OCI-LY3 (cell line): ENCODE measurements at regions not wholly inside any gene's neighbourhood (a gene's known extent, or its start where the extent isn't known, plus 50 kb on each side); places are given as distances from the start of the nearest gene placed in this dataset.

Source experiments
- H2AFZ ChIP-seq: fragments of 200-600, 300-600 bp; shearing (Covaris generic); 2 replicates; pipeline ENCODE4 v1.6.0; 2014; ENCODE audit warnings: antibody characterized with exemption, low read depth, low read length
- H3K27ac ChIP-seq: fragments of 200-600, 300-600 bp; sonication (generic); 2 replicates; pipeline ENCODE4 v1.5.1; 2014; ENCODE audit warnings: mild to moderate bottlenecking, low read length, moderate library complexity, mixed read lengths
- H3K27me3 ChIP-seq: fragments of 200-600, 300-600 bp; sonication (generic); 2 replicates; pipeline ENCODE4 v1.6.1; 2014; ENCODE audit warnings: low read depth, low read length, mixed read lengths
- H3K36me3 ChIP-seq: fragments of 200-600, 300-600 bp; sonication (generic); replicated peaks from 2 replicates; pipeline ENCODE3; 2014; ENCODE audit warnings: low read depth, low read length, mixed read lengths
- H3K4me1 ChIP-seq: fragments of 300-600, 200-600 bp; sonication (generic); 2 replicates; pipeline ENCODE4 v1.6.1; 2014; ENCODE audit warnings: low read length, mixed read lengths
- H3K4me2 ChIP-seq: fragments of 200-600, 300-600 bp; sonication (generic); 2 replicates; pipeline ENCODE4 v1.6.1; 2014; ENCODE audit warnings: low read length, mixed read lengths
- H3K4me3 ChIP-seq: fragments of 300-600, 200-600 bp; sonication (generic); 2 replicates; pipeline ENCODE4 v1.5.1; 2014; ENCODE audit warnings: antibody characterized with exemption, mild to moderate bottlenecking, low read length, moderate library complexity
- H3K79me2 ChIP-seq: fragments of 300-600, 200-600 bp; shearing (Covaris generic); 2 replicates; pipeline ENCODE4 v1.6.1; 2014; ENCODE audit warnings: mild to moderate bottlenecking, low read length, mixed read lengths
- H3K9ac ChIP-seq: fragments of 300-600, 200-600 bp; shearing (Covaris generic); 2 replicates; pipeline ENCODE4 v1.6.0; 2014; ENCODE audit warnings: mild to moderate bottlenecking, low read length, moderate library complexity
- H3K9me3 ChIP-seq: fragments of 200-600, 300-600 bp; shearing (Covaris generic); 2 replicates; pipeline ENCODE4 v1.6.1; 2014; ENCODE audit warnings: low read length, mixed read lengths; ENCODE audit not compliant: insufficient read depth
- H4K20me1 ChIP-seq: fragments of 200-600, 300-600 bp; sonication (generic); 2 replicates; pipeline ENCODE4 v1.6.1; 2016; ENCODE audit warnings: low read length, mixed read lengths; ENCODE audit not compliant: insufficient read depth
- EZH2phosphoT487 ChIP-seq: fragments of 200-600 bp; shearing (Covaris generic); IDR thresholded peaks from 2 replicates; pipeline ENCODE4 v1.6.1; 2018; ENCODE audit warnings: antibody characterized with exemption, mixed run types, low read depth
- TF ChIP-seq, protein P1 (sequence below): fragments of 200-600, 300-600 bp; sonication (generic); IDR thresholded peaks from 2 replicates; pipeline ENCODE4 v1.5.1; 2014; ENCODE audit warnings: antibody characterized with exemption, low read length, low read depth

GRCh38 chr13:58324161-58324560 is 692.6 kb downstream of the PCDH17 start:
- no peak overlapping the region for H3K4me2 ChIP-seq
- no peak overlapping the region for H2AFZ ChIP-seq
- no peaks in the 10 kb centered on the region for H3K36me3 ChIP-seq
- no peaks in the 10 kb centered on the region for H3K27me3 ChIP-seq
- TF ChIP-seq EZH2phosphoT487, result no peak
- TF ChIP-seq, protein P1, sequence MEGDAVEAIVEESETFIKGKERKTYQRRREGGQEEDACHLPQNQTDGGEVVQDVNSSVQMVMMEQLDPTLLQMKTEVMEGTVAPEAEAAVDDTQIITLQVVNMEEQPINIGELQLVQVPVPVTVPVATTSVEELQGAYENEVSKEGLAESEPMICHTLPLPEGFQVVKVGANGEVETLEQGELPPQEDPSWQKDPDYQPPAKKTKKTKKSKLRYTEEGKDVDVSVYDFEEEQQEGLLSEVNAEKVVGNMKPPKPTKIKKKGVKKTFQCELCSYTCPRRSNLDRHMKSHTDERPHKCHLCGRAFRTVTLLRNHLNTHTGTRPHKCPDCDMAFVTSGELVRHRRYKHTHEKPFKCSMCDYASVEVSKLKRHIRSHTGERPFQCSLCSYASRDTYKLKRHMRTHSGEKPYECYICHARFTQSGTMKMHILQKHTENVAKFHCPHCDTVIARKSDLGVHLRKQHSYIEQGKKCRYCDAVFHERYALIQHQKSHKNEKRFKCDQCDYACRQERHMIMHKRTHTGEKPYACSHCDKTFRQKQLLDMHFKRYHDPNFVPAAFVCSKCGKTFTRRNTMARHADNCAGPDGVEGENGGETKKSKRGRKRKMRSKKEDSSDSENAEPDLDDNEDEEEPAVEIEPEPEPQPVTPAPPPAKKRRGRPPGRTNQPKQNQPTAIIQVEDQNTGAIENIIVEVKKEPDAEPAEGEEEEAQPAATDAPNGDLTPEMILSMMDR, result peak; percentile 13; the same call in 1 of the 2 replicates
- H4K20me1 ChIP-seq, result no peaks in the 10 kb centered on the region
- H3K4me1 ChIP-seq, result no peaks in the 10 kb centered on the region
- H3K27ac ChIP-seq, result no peak overlapping the region
- H3K9ac ChIP-seq, result no peak overlapping the region
- no peaks in the 10 kb centered on the region for H3K79me2 ChIP-seq
- H3K9me3 ChIP-seq, result no peaks in the 10 kb centered on the region
- no peak overlapping the region for H3K4me3 ChIP-seq

GRCh38 chr13:58329746-58330145 is 698.2 kb downstream of the PCDH17 start:
- H3K27me3 ChIP-seq, result no peaks in the 10 kb centered on the region
- H3K9ac ChIP-seq, result no peak overlapping the region
- TF ChIP-seq, protein P1, result no peak
- no peaks in the 10 kb centered on the region for H3K9me3 ChIP-seq
- H3K4me2 ChIP-seq, result no peak overlapping the region
- H3K4me1 ChIP-seq, result peaks cover 10% of the 10 kb centered on the region
- H3K79me2 ChIP-seq, result no peaks in the 10 kb centered on the region
- no peak overlapping the region for H2AFZ ChIP-seq
- no peaks in the 10 kb centered on the region for H4K20me1 ChIP-seq
- no peaks in the 10 kb centered on the region for H3K36me3 ChIP-seq
- no peak overlapping the region for H3K4me3 ChIP-seq
- H3K27ac ChIP-seq, result no peak overlapping the region

DNA sequence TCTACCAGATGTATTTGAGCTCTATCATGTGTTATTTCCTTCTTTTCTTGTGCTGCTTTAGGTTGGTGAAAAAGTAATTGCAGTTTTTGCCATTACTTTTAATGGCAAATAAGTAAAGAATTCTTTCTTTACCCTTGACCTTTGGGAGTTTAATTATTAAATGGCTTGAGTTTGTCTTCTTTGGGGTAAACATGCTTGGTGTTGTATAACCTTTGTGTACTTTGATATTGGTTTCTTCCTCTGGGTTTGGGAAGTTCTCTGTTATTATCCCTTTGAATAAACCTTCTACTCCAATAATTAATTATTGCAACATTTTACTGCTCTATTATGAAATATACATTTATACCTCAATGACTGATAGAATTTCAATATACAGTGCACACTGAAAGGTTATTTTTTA is 709.4 kb downstream of the PCDH17 start:
- Histone ChIP-seq H3K9ac (no peak overlapping the region), H2AFZ (no peak overlapping the region), H3K9me3 (no peaks in the 10 kb centered on the region; the same call in 1 of the 2 replicates), H3K36me3 (no peaks in the 10 kb centered on the region), H3K27me3 (no peaks in the 10 kb centered on the region), H3K79me2 (no peaks in the 10 kb centered on the region), H3K4me2 (no peak overlapping the region), H3K4me3 (no peak overlapping the region), H3K4me1 (no peaks in the 10 kb centered on the region), H3K27ac (no peak overlapping the region), H4K20me1 (no peaks in the 10 kb centered on the region)
- no peak for TF ChIP-seq EZH2phosphoT487
- TF ChIP-seq, protein P1, result no peak

- Histone ChIP-seq H3K4me2 (no peak overlapping the region), H4K20me1 (no peaks in the 10 kb centered on the region), H2AFZ (no peak overlapping the region), H3K9ac (no peak overlapping the region), H3K4me3 (no peak overlapping the region), H3K27me3 (no peaks in the 10 kb centered on the region), H3K36me3 (no peaks in the 10 kb centered on the region), H3K27ac (no peak overlapping the region), H3K4me1 (no peaks in the 10 kb centered on the region), H3K9me3 (no peaks in the 10 kb centered on the region; the same call in 1 of the 2 replicates), H3K79me2 (no peaks in the 10 kb centered on the region)
- no peak for TF ChIP-seq EZH2phosphoT487
- TF ChIP-seq, protein P1, result no peak
These were observed 709.8 kb downstream of the PCDH17 start for GRCh38 chr13:58341318-58341717.
